Epithelial cell of proximal tubule (primary cell): ENCODE measurements at regions not wholly inside any gene's neighbourhood (a gene's known extent, or its start where the extent isn't known, plus 50 kb on each side); places are given as distances from the start of the nearest gene placed in this dataset.

Experiments used
- DNase-seq: peaks from one replicate; pipeline ENCODE4 v3.0.0-alpha.2; 2011; ENCODE audit warnings: low read depth
- H3K4me3 ChIP-seq: 2 replicates; pipeline ENCODE4 v1.5.1; 2011; ENCODE audit warnings: low read depth, mild to moderate bottlenecking, low read length
- CTCF ChIP-seq: conservative IDR thresholded peaks from 2 replicates; pipeline ENCODE4 v1.5.1; 2012; ENCODE audit warnings: low read depth, mild to moderate bottlenecking, low read length

GRCh38 chr5:79850316-79850822, 140.7 kb downstream of the MTX3 start:
- DNase-seq = no peak
- no peak for TF ChIP-seq CTCF
- H3K4me3 ChIP-seq = no peak overlapping the region

DNA sequence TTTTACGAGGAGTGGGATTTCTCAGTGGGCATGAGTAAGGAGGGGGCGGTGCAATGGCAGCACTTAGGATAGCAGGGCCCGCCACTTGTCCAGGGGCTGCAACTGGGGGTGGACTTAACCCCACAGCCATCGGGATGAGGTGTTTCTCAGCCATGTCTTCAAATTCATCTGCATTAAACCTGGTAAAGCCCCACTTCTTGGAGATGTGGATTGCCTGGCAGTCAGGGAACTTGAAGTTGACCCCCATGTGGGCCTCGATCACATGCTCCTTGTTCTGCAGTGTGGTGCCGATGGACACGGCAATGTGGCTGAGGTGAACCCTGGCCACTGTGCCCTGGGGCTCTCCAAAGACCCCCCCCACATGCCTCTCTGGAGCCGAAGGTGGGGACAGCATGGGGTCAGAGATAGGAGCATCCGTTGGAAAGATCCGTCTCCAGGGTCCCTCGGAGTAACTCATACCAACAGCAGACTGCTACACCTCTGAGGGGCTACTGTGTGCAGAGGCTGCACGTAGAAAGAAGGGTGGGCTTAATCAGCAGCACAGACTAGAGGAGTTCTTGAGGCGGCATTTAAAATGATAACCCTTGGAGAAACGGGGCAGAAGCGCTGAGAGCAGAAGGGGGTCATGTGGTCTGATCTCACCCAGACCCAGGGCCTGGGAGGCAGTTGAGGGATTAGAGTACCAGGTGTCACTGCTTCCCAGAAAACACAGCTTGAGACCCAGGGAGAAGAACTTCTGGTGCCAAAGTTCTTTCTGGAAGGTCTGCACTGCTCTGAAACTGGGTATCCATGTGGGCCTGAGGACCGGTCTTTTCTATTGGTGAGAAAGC, 141.4 kb downstream of the MTX3 start:
- no peak overlapping the region for H3K4me3 ChIP-seq
- TF ChIP-seq CTCF = no peak
- no peak for DNase-seq
